ENCODE measurements at regions not wholly inside any gene's neighbourhood (a gene's known extent, or its start where the extent isn't known, plus 50 kb on each side); places are given as distances from the start of the nearest gene placed in this dataset.

- Histone ChIP-seq H4K91ac (replicated peaks; ENCODE audit: insufficient read length, low read length) (no peak overlapping the region), H4K20me1 (replicated peaks in 1 of 2; ENCODE audit: control insufficient read depth in 1 of 2, insufficient read depth in 2 of 2, low read length in 2 of 2) (no peaks in the 10 kb centered on the region), H2BK15ac (ENCODE audit: low read length) (no peak overlapping the region), H3K18ac (ENCODE audit: extremely low read depth, low read length) (no peak overlapping the region), H3K4ac (replicated peaks; ENCODE audit: insufficient read length, low read depth, low read length) (no peak overlapping the region), H3K9ac (replicated peaks in 1 of 4; ENCODE audit: extremely low read depth in 1 of 4, low read depth in 3 of 4, low read length in 3 of 4) (no peak overlapping the region), H2BK20ac (ENCODE audit: low read length) (no peak overlapping the region), H3K4me3 (ENCODE audit: extremely low read depth in 1 of 4, insufficient read depth in 2 of 4, low read depth in 3 of 4, low read length in 4 of 4) (no peak overlapping the region), H3K79me1 (ENCODE audit: low read depth, low read length) (no peaks in the 10 kb centered on the region), H3K14ac (ENCODE audit: insufficient read length) (no peak overlapping the region), H3K23ac (ENCODE audit: insufficient read length) (no peak overlapping the region), H3K27ac (ENCODE audit: low read depth, low read length) (no peak overlapping the region), H2BK12ac (ENCODE audit: low read depth, low read length) (no peak overlapping the region), H3K36me3 (ENCODE audit: control insufficient read depth in 2 of 4, insufficient read depth in 4 of 4, low read length in 3 of 4) (no peaks in the 10 kb centered on the region), H4K8ac (ENCODE audit: extremely low read depth, insufficient read depth, low read length) (no peak overlapping the region), H4K5ac (ENCODE audit: insufficient read length, low read depth, low read length) (no peak overlapping the region), H2AK5ac (ENCODE audit: low read depth, low read length) (no peak overlapping the region), H3K23me2 (ENCODE audit: low read depth, low read length) (no peaks in the 10 kb centered on the region), H3K56ac (replicated peaks; ENCODE audit: insufficient read length, low read depth, low read length) (no peak overlapping the region), H3K27me3 (replicated peaks in 1 of 4; ENCODE audit: control insufficient read depth in 3 of 4, extremely low read depth in 1 of 4, insufficient read depth in 3 of 4, low read length in 3 of 4) (no peaks in the 10 kb centered on the region), H3K4me1 (replicated peaks in 1 of 4; ENCODE audit: control insufficient read depth in 3 of 4, insufficient read depth in 4 of 4, low read length in 3 of 4) (no peaks in the 10 kb centered on the region), H2BK5ac (ENCODE audit: low read depth, low read length) (no peak overlapping the region), H2AFZ (ENCODE audit: low read length) (no peak overlapping the region), H3K4me2 (ENCODE audit: insufficient read depth in 1 of 2, low read depth in 2 of 2, low read length in 2 of 2) (no peak overlapping the region), H3K9me3 (ENCODE audit: insufficient read depth in 2 of 2, low read depth in 1 of 2, low read length in 1 of 2) (no peaks in the 10 kb centered on the region), H2BK120ac (replicated peaks; ENCODE audit: low read depth, low read length) (no peak overlapping the region), H3K79me2 (ENCODE audit: control insufficient read depth in 1 of 2, insufficient read depth in 2 of 2, low read length in 2 of 2) (no peaks in the 10 kb centered on the region)
- no peak for FAIRE-seq
- ChIA-PET POLR2A (ENCODE audit: partially characterized antibody) (no interaction called here), CTCF (ENCODE audit: partially characterized antibody) (interaction anchor here (1.1 to 1.7 kb wide), 6 partner anchors 11 to 82 kb away, joined by 3 to 6 read pairs (median 4); no protein-coding TSS in a partner anchor)
- DNase-seq (ENCODE audit: low read depth in 1 of 2, low spot score in 2 of 2), result no peak
- TF ChIP-seq CTBP2 (IDR thresholded peaks at IDR 0.05; ENCODE audit: borderline replicate concordance, insufficient read depth, insufficient read length, low read length) (no peak), HDAC6 (IDR thresholded peaks at IDR 0.05; ENCODE audit: low read depth, low read length) (no peak), CHD1 (IDR thresholded peaks at IDR 0.05; ENCODE audit: low read depth, low read length) (no peak), KDM4A (IDR thresholded peaks at IDR 0.05; ENCODE audit: low read depth, low read length, severe bottlenecking) (no peak), KDM1A (IDR thresholded peaks at IDR 0.05; ENCODE audit: borderline replicate concordance, low read length) (no peak), HDAC2 (IDR thresholded peaks at IDR 0.05; ENCODE audit: borderline replicate concordance in 1 of 2, low read depth in 2 of 2, low read length in 2 of 2) (no peak), CTCF (IDR thresholded peaks at IDR 0.05; ENCODE audit: control extremely low read depth in 1 of 3, insufficient read depth in 1 of 3, low read depth in 1 of 3, low read length in 3 of 3) (no peak), RAD21 (IDR thresholded peaks at IDR 0.05 in 1 of 2, conservative IDR thresholded peaks at IDR 0.05 in 1 of 2; ENCODE audit: low read depth in 2 of 2, low read length in 2 of 2) (no peak), GTF2F1 (IDR thresholded peaks at IDR 0.05; ENCODE audit: borderline replicate concordance, low read depth, low read length) (no peak), POLR2A (IDR thresholded peaks at IDR 0.05; ENCODE audit: control extremely low read depth in 1 of 2, low read depth in 2 of 2, low read length in 2 of 2) (no peak), SP2 (IDR thresholded peaks at IDR 0.05; ENCODE audit: low read length) (no peak), BCL11A (IDR thresholded peaks at IDR 0.05; ENCODE audit: low read depth in 2 of 2, low read length in 2 of 2) (no peak), RBBP5 (IDR thresholded peaks at IDR 0.05; ENCODE audit: borderline replicate concordance, low read depth, low read length) (no peak)
These were observed 280.1 kb upstream of the ZFP42 start for GRCh38 chr4:187715466-187715865.

Measured in H1 (cell line).